Stomach (tissue), 8 donors: ENCODE measurements at regions not wholly inside any gene's neighbourhood (a gene's known extent, or its start where the extent isn't known, plus 50 kb on each side); places are given as distances from the start of the nearest gene placed in this dataset.

Source experiments
- DNase-seq, 2 donors: peaks; one replicate each; pipeline versions ENCODE4 v3.0.0 to v3.0.0-alpha.2; 2013 to 2019
- H3K27ac ChIP-seq, 5 donors: fragments of 200-600 bp in 4 of 5; sonication (generic) in 4 of 5; one replicate each; pipeline ENCODE4 v1.5.1; 2013 to 2019; ENCODE audit warnings: mild to moderate bottlenecking in 1 of 5, moderate library complexity in 1 of 5
- H3K27me3 ChIP-seq, 3 donors: fragments of 200-600 bp; sonication (generic); one replicate each; pipeline ENCODE4 v1.5.1; 2017 to 2019; ENCODE audit warnings: mixed run types in 1 of 3
- H3K36me3 ChIP-seq, 4 donors: fragments of 200-600 bp; sonication (generic); 1 replicate in 3 of 4; 2 replicates in 1 of 4; pipeline ENCODE4 v1.5.1; 2016 to 2019
- H3K4me1 ChIP-seq, 4 donors: fragments of 200-600 bp; sonication (generic); one replicate each; pipeline ENCODE4 v1.5.1; 2016 to 2019
- H3K4me3 ChIP-seq, 4 donors: fragments of 200-600 bp; sonication (generic) in 3 of 4; one replicate each; pipeline ENCODE4 v1.5.1; 2016 to 2019; ENCODE audit warnings: mild to moderate bottlenecking in 1 of 4
- H3K9me3 ChIP-seq, 4 donors: fragments of 200-600 bp; sonication (generic); one replicate each; pipeline ENCODE4 v1.5.1; 2016 to 2019
- EP300 ChIP-seq: sonication (generic); formaldehyde crosslinking; IDR thresholded peaks from one replicate; pipeline ENCODE4 v1.6.1; 2017; ENCODE audit warnings: antibody characterized with exemption
- POLR2A ChIP-seq, 4 donors: fragments of 450-650 bp; IDR thresholded peaks; one replicate each; pipeline ENCODE4 v1.6.1; 2016; ENCODE audit warnings: antibody characterized with exemption in 4 of 4, control low read depth in 2 of 4, mild to moderate bottlenecking in 1 of 4, moderate library complexity in 1 of 4
- POLR2AphosphoS5 ChIP-seq, 3 donors: sonication (generic); formaldehyde crosslinking; IDR thresholded peaks; one replicate each; pipeline ENCODE4 v1.6.1; 2016; ENCODE audit warnings: antibody characterized with exemption in 3 of 3
- WGBS, 5 donors: extraction: QIAGEN DNeasy Blood & Tissue Kit in 3 of 5; methylation state at CpG; one replicate each; pipeline versions ENCODE4 v1.1.5 to v1.1.7; 2013 to 2018; 5-methylcytosine and 5-hydroxymethylcytosine counted together
- intact Hi-C: fragments of 100-400 bp; cut with DNase I; formaldehyde crosslinking; loops from one replicate; pipeline ENCODE4 v1.15.1; 2023; ENCODE audit warnings: low total_unique reads
- TF ChIP-seq, protein P1 (sequence below), 7 experiments: fragments of 450-650 bp in 4 of 7; fragments of 200-600 bp in 3 of 7; sonication (generic) in 3 of 7; IDR thresholded peaks; one replicate each; pipeline ENCODE4 v1.5.1; 2016 to 2019; ENCODE audit warnings: antibody characterized with exemption in 7 of 7, control low read depth in 2 of 7, mild to moderate bottlenecking in 1 of 7
- donor health status: healthy with polysubstance abuse.
- donor health status: Bipolar disorder and iron deficiency.
- donor health status: healthy.

DNA sequence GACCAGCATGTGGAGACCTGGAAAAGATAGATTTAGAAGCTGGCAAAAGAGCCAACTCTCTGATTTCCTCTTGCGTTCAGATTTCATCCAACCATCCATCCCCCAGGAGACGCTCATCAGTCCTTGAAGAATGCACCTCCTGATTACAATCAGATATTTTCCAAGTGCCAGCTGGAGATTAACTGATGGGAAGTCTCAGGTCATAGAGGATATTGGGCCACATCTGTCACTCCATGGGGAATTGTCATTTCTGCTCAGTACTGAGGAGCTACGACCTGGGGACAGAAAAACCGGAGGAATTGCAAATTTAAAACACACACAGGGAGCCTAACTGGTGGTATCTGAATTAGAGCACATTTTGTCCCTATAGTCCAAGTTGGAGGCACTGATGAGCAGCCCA lies 496.2 kb upstream of the SULF2 start:
- H3K9me3 ChIP-seq: no peaks in the 10 kb centered on the region
- 90 to 96% (median 92%) methylated on average over 4 of the region's 4 CpGs for WGBS, 5 donors
- H3K36me3 ChIP-seq: no peaks in the 10 kb centered on the region
- peaks cover 10 to 20% (median 12%) of the 10 kb centered on the region in 4 donors for H3K4me1 ChIP-seq
- no peak for DNase-seq
- TF ChIP-seq EP300 (no peak), POLR2AphosphoS5 (IDR thresholded peaks at IDR 0.05) (no peak)
- TF ChIP-seq, protein P1, sequence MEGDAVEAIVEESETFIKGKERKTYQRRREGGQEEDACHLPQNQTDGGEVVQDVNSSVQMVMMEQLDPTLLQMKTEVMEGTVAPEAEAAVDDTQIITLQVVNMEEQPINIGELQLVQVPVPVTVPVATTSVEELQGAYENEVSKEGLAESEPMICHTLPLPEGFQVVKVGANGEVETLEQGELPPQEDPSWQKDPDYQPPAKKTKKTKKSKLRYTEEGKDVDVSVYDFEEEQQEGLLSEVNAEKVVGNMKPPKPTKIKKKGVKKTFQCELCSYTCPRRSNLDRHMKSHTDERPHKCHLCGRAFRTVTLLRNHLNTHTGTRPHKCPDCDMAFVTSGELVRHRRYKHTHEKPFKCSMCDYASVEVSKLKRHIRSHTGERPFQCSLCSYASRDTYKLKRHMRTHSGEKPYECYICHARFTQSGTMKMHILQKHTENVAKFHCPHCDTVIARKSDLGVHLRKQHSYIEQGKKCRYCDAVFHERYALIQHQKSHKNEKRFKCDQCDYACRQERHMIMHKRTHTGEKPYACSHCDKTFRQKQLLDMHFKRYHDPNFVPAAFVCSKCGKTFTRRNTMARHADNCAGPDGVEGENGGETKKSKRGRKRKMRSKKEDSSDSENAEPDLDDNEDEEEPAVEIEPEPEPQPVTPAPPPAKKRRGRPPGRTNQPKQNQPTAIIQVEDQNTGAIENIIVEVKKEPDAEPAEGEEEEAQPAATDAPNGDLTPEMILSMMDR (IDR thresholded peaks at IDR 0.05): no peak
- H3K4me3 ChIP-seq: no peak overlapping the region
- intact Hi-C loops: no loop called here
- H3K27ac ChIP-seq: no peak overlapping the region
- no peaks in the 10 kb centered on the region for H3K27me3 ChIP-seq

DNA sequence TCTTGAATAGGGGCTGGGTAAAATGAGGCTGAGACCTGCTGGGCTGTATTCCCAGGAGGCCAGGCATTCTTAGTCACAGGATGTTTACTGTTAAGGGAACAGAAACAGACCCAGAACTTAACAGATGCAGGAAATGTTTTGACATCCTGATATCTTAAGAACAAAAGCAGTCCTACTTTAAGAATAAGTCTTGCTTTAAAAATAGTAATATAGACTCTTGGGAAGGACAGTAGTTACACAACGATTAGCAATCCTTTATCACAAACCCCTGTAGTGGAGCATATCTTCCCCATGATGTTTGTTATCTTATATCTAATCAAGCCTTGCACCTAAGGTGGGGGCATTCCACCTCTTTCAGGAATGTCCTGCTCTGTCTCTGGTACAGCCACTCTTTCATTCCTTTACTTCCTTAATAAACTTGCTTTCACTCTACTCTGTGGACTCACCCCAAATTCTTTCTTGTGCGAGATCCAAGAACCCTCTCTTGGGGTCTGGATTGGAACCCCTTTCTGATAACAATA lies 493.7 kb upstream of the SULF2 start:
- WGBS, 5 donors: 21 to 52% (median 38%) methylated on average over 2 of the region's 2 CpGs
- H3K36me3 ChIP-seq: no peaks in the 10 kb centered on the region
- H3K27me3 ChIP-seq: no peaks in the 10 kb centered on the region
- H3K4me3 ChIP-seq: no peak overlapping the region
- no peak for DNase-seq
- no peak overlapping the region for H3K27ac ChIP-seq
- no peaks in the 10 kb centered on the region for H3K9me3 ChIP-seq
- TF ChIP-seq POLR2A (IDR thresholded peaks at IDR 0.05) (no peak), EP300 (no peak), POLR2AphosphoS5 (IDR thresholded peaks at IDR 0.05) (no peak)
- TF ChIP-seq, protein P1 (IDR thresholded peaks at IDR 0.05): no peak
- peaks cover 0 to 7% (median 4%) of the 10 kb centered on the region in 4 donors for H3K4me1 ChIP-seq
- intact Hi-C loops: no loop called here

DNA sequence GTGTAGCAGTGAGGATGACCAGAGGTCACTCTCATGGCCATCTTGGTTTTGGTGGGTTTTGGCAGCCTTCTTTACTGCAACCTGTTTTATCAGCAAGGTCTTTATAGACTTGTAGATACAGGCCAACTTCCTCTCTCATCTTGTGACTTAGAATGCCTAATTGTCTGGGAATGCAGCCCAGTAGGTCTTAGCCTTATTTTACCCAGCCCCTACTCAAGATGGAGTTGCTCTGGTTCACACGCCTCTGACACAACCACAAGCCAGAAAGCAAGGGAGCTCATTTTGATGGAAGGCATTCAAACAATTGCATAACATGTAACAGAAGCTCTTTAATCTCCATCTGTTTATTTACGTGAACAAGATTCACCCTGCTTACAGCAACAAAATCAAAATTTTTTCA lies 492.0 kb upstream of the SULF2 start:
- Histone ChIP-seq H3K4me3 (no peak overlapping the region), H3K9me3 (no peaks in the 10 kb centered on the region), H3K36me3 (no peaks in the 10 kb centered on the region), H3K27me3 (no peaks in the 10 kb centered on the region), H3K4me1 (no peaks in the 10 kb centered on the region), H3K27ac (no peak overlapping the region)
- WGBS, 5 donors: 80 to 87% (median 82%) methylated on average over 2 of the region's 2 CpGs
- DNase-seq: no peak
- TF ChIP-seq, protein P1 (IDR thresholded peaks at IDR 0.05): no peak
- TF ChIP-seq POLR2A (IDR thresholded peaks at IDR 0.05): no peak
- no peak for TF ChIP-seq POLR2AphosphoS5 (IDR thresholded peaks at IDR 0.05)
- TF ChIP-seq EP300: no peak
- intact Hi-C loops: no loop called here

DNA sequence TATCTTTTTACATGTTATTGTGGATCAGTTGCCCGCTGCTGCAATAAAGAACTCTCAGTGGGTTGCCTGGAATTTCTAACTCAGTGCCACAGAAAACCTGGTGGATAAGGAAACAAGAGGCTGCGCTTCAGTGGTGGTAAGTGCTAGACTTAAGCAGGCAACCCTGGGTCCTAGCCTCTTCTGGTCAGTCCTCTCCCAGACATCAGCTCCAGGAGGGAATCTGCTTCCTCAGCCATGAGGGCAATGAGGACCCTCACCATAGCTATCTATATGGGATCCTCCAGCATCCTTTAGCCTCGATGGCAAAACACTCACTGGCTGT lies 490.7 kb upstream of the SULF2 start:
- DNase-seq: no peak
- Histone ChIP-seq H3K9me3 (no peaks in the 10 kb centered on the region), H3K4me3 (no peak overlapping the region), H3K36me3 (no peaks in the 10 kb centered on the region), H3K4me1 (no peaks in the 10 kb centered on the region), H3K27me3 (no peaks in the 10 kb centered on the region), H3K27ac (no peak overlapping the region)
- TF ChIP-seq POLR2AphosphoS5 (IDR thresholded peaks at IDR 0.05) (no peak), EP300 (no peak), POLR2A (IDR thresholded peaks at IDR 0.05) (no peak)
- TF ChIP-seq, protein P1 (IDR thresholded peaks at IDR 0.05): no peak
- intact Hi-C loops: no loop called here
- 75 to 86% (median 82%) methylated on average over 3 of the region's 3 CpGs for WGBS, 5 donors
